ENCODE measurements at regions not wholly inside any gene's neighbourhood (a gene's known extent, or its start where the extent isn't known, plus 50 kb on each side); places are given as distances from the start of the nearest gene placed in this dataset.

GRCh38 chr2:17309181-17309580 is 209.1 kb downstream of the RAD51AP2 start:
- Mint-ChIP-seq H3K36me3 (ENCODE audit: low read depth) (no peaks in the 10 kb centered on the region), H3K27ac (no peak overlapping the region), H3K27me3 (ENCODE audit: insufficient read depth) (peaks cover 7% of the 10 kb centered on the region), H3K9me3 (no peaks in the 10 kb centered on the region), H3K4me1 (peaks cover 11% of the 10 kb centered on the region), H3K4me3 (no peak overlapping the region)
- DNase-seq, result no peak
- no peaks in the 10 kb centered on the region for H3K27me3 ChIP-seq (ENCODE audit: control insufficient read depth, insufficient read depth, low read length, poor library complexity, severe bottlenecking)
- no peaks in the 10 kb centered on the region for H3K4me1 ChIP-seq (ENCODE audit: control insufficient read depth, insufficient read depth, low read length)
- H3K36me3 ChIP-seq (ENCODE audit: control insufficient read depth, insufficient read depth, low read length), result no peaks in the 10 kb centered on the region
- no peak overlapping the region for H3K4me3 ChIP-seq (ENCODE audit: low read length)
- H3K9ac ChIP-seq (ENCODE audit: extremely low read depth, low read length, poor library complexity, severe bottlenecking), result no peak overlapping the region
- WGBS, 2 experiments (ENCODE audit: insufficient coverage in 1 of 2, insufficient read length in 1 of 2), result 98 to 100% methylated on average over 1 to 2 of the region's 2 CpGs
- TF ChIP-seq, protein P1, sequence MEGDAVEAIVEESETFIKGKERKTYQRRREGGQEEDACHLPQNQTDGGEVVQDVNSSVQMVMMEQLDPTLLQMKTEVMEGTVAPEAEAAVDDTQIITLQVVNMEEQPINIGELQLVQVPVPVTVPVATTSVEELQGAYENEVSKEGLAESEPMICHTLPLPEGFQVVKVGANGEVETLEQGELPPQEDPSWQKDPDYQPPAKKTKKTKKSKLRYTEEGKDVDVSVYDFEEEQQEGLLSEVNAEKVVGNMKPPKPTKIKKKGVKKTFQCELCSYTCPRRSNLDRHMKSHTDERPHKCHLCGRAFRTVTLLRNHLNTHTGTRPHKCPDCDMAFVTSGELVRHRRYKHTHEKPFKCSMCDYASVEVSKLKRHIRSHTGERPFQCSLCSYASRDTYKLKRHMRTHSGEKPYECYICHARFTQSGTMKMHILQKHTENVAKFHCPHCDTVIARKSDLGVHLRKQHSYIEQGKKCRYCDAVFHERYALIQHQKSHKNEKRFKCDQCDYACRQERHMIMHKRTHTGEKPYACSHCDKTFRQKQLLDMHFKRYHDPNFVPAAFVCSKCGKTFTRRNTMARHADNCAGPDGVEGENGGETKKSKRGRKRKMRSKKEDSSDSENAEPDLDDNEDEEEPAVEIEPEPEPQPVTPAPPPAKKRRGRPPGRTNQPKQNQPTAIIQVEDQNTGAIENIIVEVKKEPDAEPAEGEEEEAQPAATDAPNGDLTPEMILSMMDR (conservative IDR thresholded peaks at IDR 0.05), result no peak
- no peaks in the 10 kb centered on the region for H3K9me3 ChIP-seq (ENCODE audit: control insufficient read depth, low read length)
- no peak overlapping the region for H3K27ac ChIP-seq (ENCODE audit: low read depth, low read length)

- Histone ChIP-seq H3K4me3 (ENCODE audit: low read length) (no peak overlapping the region), H3K9ac (ENCODE audit: extremely low read depth, low read length, poor library complexity, severe bottlenecking) (no peak overlapping the region), H3K27me3 (ENCODE audit: control insufficient read depth, insufficient read depth, low read length, poor library complexity, severe bottlenecking) (no peaks in the 10 kb centered on the region), H3K27ac (ENCODE audit: low read depth, low read length) (no peak overlapping the region), H3K36me3 (ENCODE audit: control insufficient read depth, insufficient read depth, low read length) (no peaks in the 10 kb centered on the region), H3K4me1 (ENCODE audit: control insufficient read depth, insufficient read depth, low read length) (no peaks in the 10 kb centered on the region), H3K9me3 (ENCODE audit: control insufficient read depth, low read length) (no peaks in the 10 kb centered on the region)
- H3K27ac Mint-ChIP-seq, result no peak overlapping the region
- H3K4me3 Mint-ChIP-seq, result no peak overlapping the region
- H3K27me3 Mint-ChIP-seq (ENCODE audit: insufficient read depth), result peaks cover 7% of the 10 kb centered on the region
- no peaks in the 10 kb centered on the region for H3K36me3 Mint-ChIP-seq (ENCODE audit: low read depth)
- 100% methylated on average over 2 of the region's 2 CpGs for WGBS, 2 experiments (ENCODE audit: insufficient coverage in 1 of 2, insufficient read length in 1 of 2)
- no peak for DNase-seq
- TF ChIP-seq, protein P1 (conservative IDR thresholded peaks at IDR 0.05), result no peak
- no peaks in the 10 kb centered on the region for H3K9me3 Mint-ChIP-seq
- H3K4me1 Mint-ChIP-seq, result peaks cover 11% of the 10 kb centered on the region
Measured at GRCh38 chr2:17306706-17307105, 211.5 kb downstream of the RAD51AP2 start.

- H3K9me3 Mint-ChIP-seq, result no peaks in the 10 kb centered on the region
- H3K36me3 ChIP-seq (ENCODE audit: control insufficient read depth, insufficient read depth, low read length), result no peaks in the 10 kb centered on the region
- H3K4me3 ChIP-seq (ENCODE audit: low read length), result no peak overlapping the region
- H3K4me1 Mint-ChIP-seq, result peaks cover 9% of the 10 kb centered on the region
- no peaks in the 10 kb centered on the region for H3K9me3 ChIP-seq (ENCODE audit: control insufficient read depth, low read length)
- H3K4me3 Mint-ChIP-seq, result no peak overlapping the region
- TF ChIP-seq, protein P1 (conservative IDR thresholded peaks at IDR 0.05), result no peak
- H3K9ac ChIP-seq (ENCODE audit: extremely low read depth, low read length, poor library complexity, severe bottlenecking), result no peak overlapping the region
- no peak overlapping the region for H3K27ac ChIP-seq (ENCODE audit: low read depth, low read length)
- H3K36me3 Mint-ChIP-seq (ENCODE audit: low read depth), result no peaks in the 10 kb centered on the region
- H3K4me1 ChIP-seq (ENCODE audit: control insufficient read depth, insufficient read depth, low read length), result no peaks in the 10 kb centered on the region
- H3K27me3 Mint-ChIP-seq (ENCODE audit: insufficient read depth), result peaks cover 7% of the 10 kb centered on the region
- 94% methylated on average over 1 of the region's 1 CpG; no CpG with 5 or more reads in 1 of the 2 experiments for WGBS, 2 experiments (ENCODE audit: insufficient coverage in 1 of 2, insufficient read length in 1 of 2)
- H3K27ac Mint-ChIP-seq, result no peak overlapping the region
- no peak for DNase-seq
- H3K27me3 ChIP-seq (ENCODE audit: control insufficient read depth, insufficient read depth, low read length, poor library complexity, severe bottlenecking), result no peaks in the 10 kb centered on the region
Measured at GRCh38 chr2:17306219-17306618, 212.0 kb downstream of the RAD51AP2 start.

All from endodermal cell (in vitro differentiated cells).